ENCODE measurements at regions not wholly inside any gene's neighbourhood (a gene's known extent, or its start where the extent isn't known, plus 50 kb on each side); places are given as distances from the start of the nearest gene placed in this dataset.

DNA sequence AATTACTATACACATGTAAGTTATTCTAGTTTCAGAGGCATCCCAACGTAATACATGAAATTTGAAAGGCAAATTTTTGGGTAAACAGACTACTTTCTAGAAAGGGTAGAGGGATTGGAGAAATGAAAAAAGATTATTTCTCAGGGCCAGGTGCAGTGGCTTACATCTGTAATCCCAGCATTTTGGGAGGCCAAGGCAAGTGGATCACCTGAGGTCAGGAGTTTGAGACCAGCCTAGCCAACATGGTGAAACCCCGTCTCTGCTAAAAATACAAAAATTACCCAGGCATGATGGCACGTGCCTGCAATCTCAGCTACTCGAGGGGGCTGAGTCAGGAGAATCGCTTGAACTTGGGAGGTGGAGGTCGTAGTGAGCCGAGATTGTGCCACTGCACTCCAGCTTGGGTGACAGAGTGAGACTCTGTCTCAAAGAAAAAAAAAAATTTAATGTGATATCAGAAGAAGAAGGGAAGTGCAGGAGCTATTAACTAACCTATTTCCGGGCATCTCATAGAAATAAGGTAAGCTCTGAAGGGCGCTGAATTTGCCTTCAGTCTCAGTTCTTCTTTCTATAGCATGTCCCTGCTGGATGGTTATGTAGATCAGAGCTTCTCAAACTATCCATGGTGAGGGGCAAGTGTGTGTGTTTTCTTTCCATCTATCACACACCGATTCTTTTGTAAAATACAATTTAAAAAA is 100.3 kb upstream of the MTHFD1L start:
- intact Hi-C loops (cut with DNase I; ENCODE audit: low total_unique reads) = no loop called here
- WGBS, 2 donors = 68 to 80% methylated on average over 10 of the region's 10 CpGs
- TF ChIP-seq, protein P1, sequence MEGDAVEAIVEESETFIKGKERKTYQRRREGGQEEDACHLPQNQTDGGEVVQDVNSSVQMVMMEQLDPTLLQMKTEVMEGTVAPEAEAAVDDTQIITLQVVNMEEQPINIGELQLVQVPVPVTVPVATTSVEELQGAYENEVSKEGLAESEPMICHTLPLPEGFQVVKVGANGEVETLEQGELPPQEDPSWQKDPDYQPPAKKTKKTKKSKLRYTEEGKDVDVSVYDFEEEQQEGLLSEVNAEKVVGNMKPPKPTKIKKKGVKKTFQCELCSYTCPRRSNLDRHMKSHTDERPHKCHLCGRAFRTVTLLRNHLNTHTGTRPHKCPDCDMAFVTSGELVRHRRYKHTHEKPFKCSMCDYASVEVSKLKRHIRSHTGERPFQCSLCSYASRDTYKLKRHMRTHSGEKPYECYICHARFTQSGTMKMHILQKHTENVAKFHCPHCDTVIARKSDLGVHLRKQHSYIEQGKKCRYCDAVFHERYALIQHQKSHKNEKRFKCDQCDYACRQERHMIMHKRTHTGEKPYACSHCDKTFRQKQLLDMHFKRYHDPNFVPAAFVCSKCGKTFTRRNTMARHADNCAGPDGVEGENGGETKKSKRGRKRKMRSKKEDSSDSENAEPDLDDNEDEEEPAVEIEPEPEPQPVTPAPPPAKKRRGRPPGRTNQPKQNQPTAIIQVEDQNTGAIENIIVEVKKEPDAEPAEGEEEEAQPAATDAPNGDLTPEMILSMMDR (IDR thresholded peaks at IDR 0.05) = no peak
- no peak for TF ChIP-seq POLR2A (IDR thresholded peaks at IDR 0.05)
- H3K27me3 ChIP-seq = no peaks in the 10 kb centered on the region
- no peak overlapping the region for H3K4me3 ChIP-seq
- peaks cover 32% of the 10 kb centered on the region for H3K4me1 ChIP-seq
- H3K36me3 ChIP-seq (ENCODE audit: low read depth, missing control alignments) = no peaks in the 10 kb centered on the region
- no peaks in the 10 kb centered on the region for H3K9me3 ChIP-seq
- no peak for DNase-seq
- no peak overlapping the region for H3K27ac ChIP-seq

DNA sequence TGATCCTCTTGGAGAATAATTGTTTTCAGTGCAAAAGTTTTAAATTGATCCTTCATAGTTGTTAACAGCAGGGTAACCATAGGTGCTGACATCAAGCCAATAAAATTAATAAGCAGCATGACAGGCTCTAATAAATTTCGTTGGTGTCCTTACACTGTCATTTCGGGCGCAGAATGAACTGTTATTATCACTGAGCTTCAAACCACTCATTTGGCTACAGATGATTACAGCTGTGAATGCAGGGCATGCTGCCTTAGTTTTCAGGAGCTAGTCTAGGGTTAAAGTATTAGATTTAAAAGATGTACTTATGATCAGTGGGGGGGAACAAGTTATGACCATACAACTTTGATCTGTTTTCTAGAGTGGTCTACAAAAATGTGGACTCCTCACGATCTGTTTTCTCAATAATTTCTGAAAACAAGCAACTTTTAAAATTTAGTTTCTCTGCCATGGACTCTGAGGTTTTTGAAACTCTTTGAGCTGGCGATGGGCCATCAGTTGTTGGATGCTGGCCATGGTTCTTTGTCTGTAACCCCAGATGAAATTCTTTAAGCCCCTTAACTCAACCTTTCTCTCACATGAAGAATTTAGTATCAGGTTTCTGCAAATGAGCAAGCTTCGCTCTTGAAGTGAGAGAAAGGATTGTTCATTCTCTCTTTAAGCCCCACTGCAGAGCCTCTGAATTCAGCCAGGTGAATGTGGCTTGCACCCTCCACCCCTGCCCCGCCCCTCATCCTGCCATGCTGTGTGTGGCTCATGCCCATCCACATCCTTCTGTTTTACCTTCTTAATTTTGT is 99.1 kb upstream of the MTHFD1L start:
- no peaks in the 10 kb centered on the region for H3K9me3 ChIP-seq
- H3K36me3 ChIP-seq (ENCODE audit: low read depth, missing control alignments) = no peaks in the 10 kb centered on the region
- no peak for TF ChIP-seq POLR2A (IDR thresholded peaks at IDR 0.05)
- TF ChIP-seq, protein P1 (IDR thresholded peaks at IDR 0.05) = no peak
- no peak overlapping the region for H3K27ac ChIP-seq
- WGBS, 2 donors = 50 to 51% methylated on average over 7 of the region's 7 CpGs
- no peak for DNase-seq
- H3K4me3 ChIP-seq = no peak overlapping the region
- intact Hi-C loops (cut with DNase I; ENCODE audit: low total_unique reads) = no loop called here
- peaks cover 32% of the 10 kb centered on the region for H3K4me1 ChIP-seq
- no peaks in the 10 kb centered on the region for H3K27me3 ChIP-seq

- H3K9me3 ChIP-seq = no peaks in the 10 kb centered on the region
- H3K4me1 ChIP-seq = peaks cover 32% of the 10 kb centered on the region
- WGBS, 2 donors = 69 to 73% methylated on average over 2 of the region's 2 CpGs
- H3K27me3 ChIP-seq = no peaks in the 10 kb centered on the region
- intact Hi-C loops (cut with DNase I; ENCODE audit: low total_unique reads) = no loop called here
- H3K36me3 ChIP-seq (ENCODE audit: low read depth, missing control alignments) = no peaks in the 10 kb centered on the region
- H3K27ac ChIP-seq = peak overlapping the region in 1 of 2 donors; percentile 22
- DNase-seq = no peak
- H3K4me3 ChIP-seq = no peak overlapping the region
- no peak for TF ChIP-seq POLR2A (IDR thresholded peaks at IDR 0.05)
- TF ChIP-seq, protein P1 (IDR thresholded peaks at IDR 0.05) = no peak
Observed at GRCh38 chr6:150767161-150767560, 98.3 kb upstream of the MTHFD1L start.

DNA sequence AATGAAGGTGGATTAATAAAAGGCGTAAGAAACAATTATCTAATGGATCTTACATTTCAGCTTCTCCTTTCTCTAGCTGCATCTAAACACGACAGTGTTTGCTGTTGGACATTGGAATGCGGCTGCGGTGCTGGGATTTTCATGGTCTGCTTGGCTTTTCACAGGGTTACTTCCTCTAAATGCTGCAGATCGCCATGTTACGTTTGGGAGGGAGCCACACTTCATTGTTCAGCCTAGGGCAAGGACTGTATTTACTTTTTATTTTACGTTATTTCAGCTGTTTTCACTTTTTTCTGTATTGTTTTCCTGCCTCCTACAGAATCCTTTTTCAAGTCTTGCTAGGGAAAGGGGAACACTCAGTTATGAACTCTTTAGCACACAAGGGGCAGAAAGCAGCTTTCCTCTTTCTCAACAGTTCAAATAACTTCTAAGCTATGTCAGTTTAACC is 97.9 kb upstream of the MTHFD1L start:
- H3K36me3 ChIP-seq (ENCODE audit: low read depth, missing control alignments) = no peaks in the 10 kb centered on the region
- no peaks in the 10 kb centered on the region for H3K27me3 ChIP-seq
- no peak for TF ChIP-seq POLR2A (IDR thresholded peaks at IDR 0.05)
- TF ChIP-seq, protein P1 (IDR thresholded peaks at IDR 0.05) = no peak
- intact Hi-C loops (cut with DNase I; ENCODE audit: low total_unique reads) = no loop called here
- H3K4me3 ChIP-seq = no peak overlapping the region
- H3K27ac ChIP-seq = peak overlapping the region in 1 of 2 donors; percentile 22
- H3K4me1 ChIP-seq = peaks cover 32% of the 10 kb centered on the region
- no peaks in the 10 kb centered on the region for H3K9me3 ChIP-seq
- DNase-seq = no peak
- 42 to 53% methylated on average over 7 of the region's 7 CpGs for WGBS, 2 donors

Data from testis (tissue), 2 donors.